GM23338 (cell line): ENCODE measurements at regions not wholly inside any gene's neighbourhood (a gene's known extent, or its start where the extent isn't known, plus 50 kb on each side); places are given as distances from the start of the nearest gene placed in this dataset.

Experiments
- ATAC-seq: fragments of 200-7000 bp; cut with Tn5 transposase; 3 replicates; pipeline ENCODE4 v1.9.1; 2020
- DNase-seq: peaks from one replicate; pipeline ENCODE4 v3.0.0-alpha.2; 2015; ENCODE audit warnings: low spot score
- H2AFZ ChIP-seq: fragments of 200-600 bp; sonication (generic); 2 replicates; pipeline ENCODE4 v1.8.0; 2016; ENCODE audit warnings: antibody characterized with exemption, mild to moderate bottlenecking, moderate library complexity
- H3F3A ChIP-seq: fragments of 200-600 bp; sonication (generic); replicated peaks from 2 replicates; pipeline ENCODE4 v1.8.0; 2017; ENCODE audit warnings: antibody characterized with exemption, mixed run types, low read depth
- H3K27ac ChIP-seq: fragments of 200-600 bp; sonication (generic); 2 replicates; pipeline ENCODE4 v1.6.1; 2016; ENCODE audit warnings: low read depth
- H3K27me3 ChIP-seq: fragments of 200-600 bp; sonication (generic); 2 replicates; pipeline ENCODE4 v1.8.0; 2016; ENCODE audit warnings: mild to moderate bottlenecking, mixed run types, moderate library complexity; ENCODE audit not compliant: insufficient read depth
- H3K36me3 ChIP-seq: fragments of 200-600 bp; sonication (generic); 2 replicates; pipeline ENCODE4 v1.8.0; 2016; ENCODE audit warnings: mild to moderate bottlenecking; ENCODE audit not compliant: insufficient read depth
- H3K4me1 ChIP-seq: fragments of 200-600 bp; sonication (generic); 2 replicates; pipeline ENCODE4 v1.8.0; 2016; ENCODE audit warnings: mild to moderate bottlenecking, moderate library complexity; ENCODE audit not compliant: insufficient read depth
- H3K4me2 ChIP-seq: fragments of 200-600 bp; sonication (generic); 2 replicates; pipeline ENCODE4 v1.7.1; 2017; ENCODE audit warnings: mixed run types
- H3K4me3 ChIP-seq: fragments of 200-600 bp; sonication (generic); 2 replicates; pipeline ENCODE4 v1.6.1; 2016; ENCODE audit warnings: mixed run types
- H3K79me2 ChIP-seq: fragments of 200-600 bp; sonication (generic); replicated peaks from 2 replicates; pipeline ENCODE4 v1.8.0; 2017; ENCODE audit warnings: mild to moderate bottlenecking; ENCODE audit not compliant: insufficient read depth
- H3K9me2 ChIP-seq: fragments of 200-600 bp; sonication (generic); 2 replicates; pipeline ENCODE4 v1.8.0; 2017; ENCODE audit not compliant: insufficient read depth
- H4K20me1 ChIP-seq: fragments of 200-600 bp; sonication (generic); replicated peaks from 2 replicates; pipeline ENCODE4 v1.8.0; 2017; ENCODE audit warnings: mild to moderate bottlenecking; ENCODE audit not compliant: insufficient read depth
- H3K27ac Mint-ChIP-seq: 2 replicates; pipeline ENCODE4 v1.8.0; 2020; ENCODE audit warnings: inconsistent platforms, mild to moderate bottlenecking, moderate library complexity, mixed read lengths
- H3K27me3 Mint-ChIP-seq: 3 replicates; pipeline ENCODE4 v1.8.0; 2022; ENCODE audit warnings: low read depth, mild to moderate bottlenecking, moderate library complexity, mixed read lengths, inconsistent platforms; ENCODE audit not compliant: insufficient read depth, poor library complexity
- H3K36me3 Mint-ChIP-seq: 3 replicates; pipeline ENCODE4 v1.8.0; 2021; ENCODE audit warnings: low read depth, mild to moderate bottlenecking, inconsistent platforms, moderate library complexity, mixed read lengths
- H3K4me1 Mint-ChIP-seq: 3 replicates; pipeline ENCODE4 v1.8.0; 2020; ENCODE audit warnings: mild to moderate bottlenecking, inconsistent platforms, mixed read lengths
- H3K4me3 Mint-ChIP-seq: 3 replicates; pipeline ENCODE4 v1.8.0; 2021; ENCODE audit warnings: moderate library complexity, mild to moderate bottlenecking, inconsistent platforms, mixed read lengths
- H3K9me3 Mint-ChIP-seq: 3 replicates; pipeline ENCODE4 v1.8.0; 2020; ENCODE audit warnings: moderate library complexity, mild to moderate bottlenecking, inconsistent platforms, mixed read lengths
- CREB1 ChIP-seq: fragments of 250-450 bp; sonication (Bioruptor Pico); IDR thresholded peaks from 2 replicates; pipeline ENCODE4 v1.5.0; 2020; ENCODE audit warnings: low read depth, mild to moderate bottlenecking, moderate library complexity
- EZH2phosphoT487 ChIP-seq: fragments of 200-600 bp; sonication (generic); IDR thresholded peaks from one replicate; pipeline ENCODE4 v1.8.1; 2018; ENCODE audit warnings: antibody characterized with exemption; ENCODE audit not compliant: unreplicated experiment
- JUNB ChIP-seq: IDR thresholded peaks from one replicate; pipeline ENCODE4 v1.6.1; 2016; ENCODE audit warnings: antibody characterized with exemption; ENCODE audit not compliant: unreplicated experiment
- NANOG ChIP-seq: IDR thresholded peaks from 2 replicates; pipeline ENCODE4 v1.6.1; 2016; ENCODE audit warnings: antibody characterized with exemption, borderline replicate concordance
- STAT1 ChIP-seq: IDR thresholded peaks from one replicate; pipeline ENCODE4 v1.6.1; 2016; ENCODE audit warnings: antibody characterized with exemption; ENCODE audit not compliant: unreplicated experiment
- ZNF114 ChIP-seq: fragments of 250-450 bp; sonication (Bioruptor Pico); IDR thresholded peaks from 2 replicates; pipeline ENCODE4 v1.5.0; 2020; ENCODE audit warnings: mild to moderate bottlenecking, moderate library complexity
- TF ChIP-seq, protein P1 (sequence below): IDR thresholded peaks from 2 replicates; pipeline ENCODE4 v1.6.1; 2016; ENCODE audit warnings: antibody characterized with exemption
- TF ChIP-seq, protein P2 (sequence below): fragments of 250-450 bp; sonication (Bioruptor Pico); IDR thresholded peaks from 2 replicates; pipeline ENCODE4 v1.5.0; 2020; ENCODE audit warnings: mild to moderate bottlenecking, moderate library complexity

DNA sequence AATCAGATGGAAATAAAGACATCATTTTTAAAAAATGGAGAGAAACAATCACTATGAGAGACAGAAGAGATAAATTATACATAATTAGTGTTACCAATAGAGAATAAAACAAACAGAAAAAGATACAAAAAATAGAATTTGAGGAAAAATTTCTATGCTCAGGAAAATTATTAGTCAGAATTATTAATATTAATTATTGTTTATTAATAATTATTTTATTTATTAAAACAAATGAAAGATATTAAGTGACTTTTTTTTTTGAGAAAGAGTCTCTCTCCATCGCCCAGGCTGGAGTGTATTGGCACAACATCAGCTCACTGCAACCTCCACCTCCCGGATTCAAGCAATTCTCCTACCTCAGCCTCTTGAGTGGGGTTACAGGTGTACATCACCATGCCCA, 299.8 kb upstream of the NR5A2 start:
- Mint-ChIP-seq H3K4me3 (no peak overlapping the region), H3K36me3 (no peaks in the 10 kb centered on the region), H3K27ac (no peak overlapping the region), H3K27me3 (no peaks in the 10 kb centered on the region), H3K4me1 (peaks cover 6% of the 10 kb centered on the region; the same call in 2 of the 3 replicates), H3K9me3 (peaks cover 4% of the 10 kb centered on the region; the same call in 2 of the 3 replicates)
- H2AFZ ChIP-seq: no peak overlapping the region
- TF ChIP-seq NANOG: no peak
- TF ChIP-seq, protein P1, sequence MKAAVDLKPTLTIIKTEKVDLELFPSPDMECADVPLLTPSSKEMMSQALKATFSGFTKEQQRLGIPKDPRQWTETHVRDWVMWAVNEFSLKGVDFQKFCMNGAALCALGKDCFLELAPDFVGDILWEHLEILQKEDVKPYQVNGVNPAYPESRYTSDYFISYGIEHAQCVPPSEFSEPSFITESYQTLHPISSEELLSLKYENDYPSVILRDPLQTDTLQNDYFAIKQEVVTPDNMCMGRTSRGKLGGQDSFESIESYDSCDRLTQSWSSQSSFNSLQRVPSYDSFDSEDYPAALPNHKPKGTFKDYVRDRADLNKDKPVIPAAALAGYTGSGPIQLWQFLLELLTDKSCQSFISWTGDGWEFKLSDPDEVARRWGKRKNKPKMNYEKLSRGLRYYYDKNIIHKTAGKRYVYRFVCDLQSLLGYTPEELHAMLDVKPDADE: no peak
- no peak for TF ChIP-seq ZNF114 (CRISPR knock-in tag)
- TF ChIP-seq JUNB: no peak
- TF ChIP-seq CREB1 (CRISPR knock-in tag): no peak
- TF ChIP-seq, protein P2, sequence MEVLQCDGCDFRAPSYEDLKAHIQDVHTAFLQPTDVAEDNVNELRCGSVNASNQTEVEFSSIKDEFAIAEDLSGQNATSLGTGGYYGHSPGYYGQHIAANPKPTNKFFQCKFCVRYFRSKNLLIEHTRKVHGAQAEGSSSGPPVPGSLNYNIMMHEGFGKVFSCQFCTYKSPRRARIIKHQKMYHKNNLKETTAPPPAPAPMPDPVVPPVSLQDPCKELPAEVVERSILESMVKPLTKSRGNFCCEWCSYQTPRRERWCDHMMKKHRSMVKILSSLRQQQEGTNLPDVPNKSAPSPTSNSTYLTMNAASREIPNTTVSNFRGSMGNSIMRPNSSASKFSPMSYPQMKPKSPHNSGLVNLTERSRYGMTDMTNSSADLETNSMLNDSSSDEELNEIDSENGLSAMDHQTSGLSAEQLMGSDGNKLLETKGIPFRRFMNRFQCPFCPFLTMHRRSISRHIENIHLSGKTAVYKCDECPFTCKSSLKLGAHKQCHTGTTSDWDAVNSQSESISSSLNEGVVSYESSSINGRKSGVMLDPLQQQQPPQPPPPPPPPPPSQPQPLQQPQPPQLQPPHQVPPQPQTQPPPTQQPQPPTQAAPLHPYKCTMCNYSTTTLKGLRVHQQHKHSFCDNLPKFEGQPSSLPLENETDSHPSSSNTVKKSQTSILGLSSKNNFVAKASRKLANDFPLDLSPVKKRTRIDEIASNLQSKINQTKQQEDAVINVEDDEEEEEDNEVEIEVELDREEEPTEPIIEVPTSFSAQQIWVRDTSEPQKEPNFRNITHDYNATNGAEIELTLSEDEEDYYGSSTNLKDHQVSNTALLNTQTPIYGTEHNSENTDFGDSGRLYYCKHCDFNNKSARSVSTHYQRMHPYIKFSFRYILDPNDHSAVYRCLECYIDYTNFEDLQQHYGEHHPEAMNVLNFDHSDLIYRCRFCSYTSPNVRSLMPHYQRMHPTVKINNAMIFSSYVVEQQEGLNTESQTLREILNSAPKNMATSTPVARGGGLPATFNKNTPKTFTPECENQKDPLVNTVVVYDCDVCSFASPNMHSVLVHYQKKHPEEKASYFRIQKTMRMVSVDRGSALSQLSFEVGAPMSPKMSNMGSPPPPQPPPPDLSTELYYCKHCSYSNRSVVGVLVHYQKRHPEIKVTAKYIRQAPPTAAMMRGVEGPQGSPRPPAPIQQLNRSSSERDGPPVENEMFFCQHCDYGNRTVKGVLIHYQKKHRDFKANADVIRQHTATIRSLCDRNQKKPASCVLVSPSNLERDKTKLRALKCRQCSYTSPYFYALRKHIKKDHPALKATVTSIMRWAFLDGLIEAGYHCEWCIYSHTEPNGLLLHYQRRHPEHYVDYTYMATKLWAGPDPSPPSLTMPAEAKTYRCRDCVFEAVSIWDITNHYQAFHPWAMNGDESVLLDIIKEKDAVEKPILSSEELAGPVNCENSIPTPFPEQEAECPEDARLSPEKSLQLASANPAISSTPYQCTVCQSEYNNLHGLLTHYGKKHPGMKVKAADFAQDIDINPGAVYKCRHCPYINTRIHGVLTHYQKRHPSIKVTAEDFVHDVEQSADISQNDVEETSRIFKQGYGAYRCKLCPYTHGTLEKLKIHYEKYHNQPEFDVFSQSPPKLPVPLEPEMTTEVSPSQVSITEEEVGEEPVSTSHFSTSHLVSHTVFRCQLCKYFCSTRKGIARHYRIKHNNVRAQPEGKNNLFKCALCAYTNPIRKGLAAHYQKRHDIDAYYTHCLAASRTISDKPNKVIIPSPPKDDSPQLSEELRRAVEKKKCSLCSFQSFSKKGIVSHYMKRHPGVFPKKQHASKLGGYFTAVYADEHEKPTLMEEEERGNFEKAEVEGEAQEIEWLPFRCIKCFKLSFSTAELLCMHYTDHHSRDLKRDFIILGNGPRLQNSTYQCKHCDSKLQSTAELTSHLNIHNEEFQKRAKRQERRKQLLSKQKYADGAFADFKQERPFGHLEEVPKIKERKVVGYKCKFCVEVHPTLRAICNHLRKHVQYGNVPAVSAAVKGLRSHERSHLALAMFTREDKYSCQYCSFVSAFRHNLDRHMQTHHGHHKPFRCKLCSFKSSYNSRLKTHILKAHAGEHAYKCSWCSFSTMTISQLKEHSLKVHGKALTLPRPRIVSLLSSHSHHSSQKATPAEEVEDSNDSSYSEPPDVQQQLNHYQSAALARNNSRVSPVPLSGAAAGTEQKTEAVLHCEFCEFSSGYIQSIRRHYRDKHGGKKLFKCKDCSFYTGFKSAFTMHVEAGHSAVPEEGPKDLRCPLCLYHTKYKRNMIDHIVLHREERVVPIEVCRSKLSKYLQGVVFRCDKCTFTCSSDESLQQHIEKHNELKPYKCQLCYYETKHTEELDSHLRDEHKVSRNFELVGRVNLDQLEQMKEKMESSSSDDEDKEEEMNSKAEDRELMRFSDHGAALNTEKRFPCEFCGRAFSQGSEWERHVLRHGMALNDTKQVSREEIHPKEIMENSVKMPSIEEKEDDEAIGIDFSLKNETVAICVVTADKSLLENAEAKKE (CRISPR knock-in tag): no peak
- no peak for TF ChIP-seq EZH2phosphoT487
- no peak for TF ChIP-seq STAT1
- no peaks in the 10 kb centered on the region for H3K27me3 ChIP-seq
- H3K4me1 ChIP-seq: no peaks in the 10 kb centered on the region
- no peak overlapping the region for H3K4me2 ChIP-seq
- DNase-seq (no peak), ATAC-seq (no peak)
- H3K4me3 ChIP-seq: no peak overlapping the region
- no peak overlapping the region for H3K27ac ChIP-seq
- H3K9me2 ChIP-seq: no peaks in the 10 kb centered on the region
- H4K20me1 ChIP-seq: no peaks in the 10 kb centered on the region
- H3K79me2 ChIP-seq: no peaks in the 10 kb centered on the region
- H3K36me3 ChIP-seq: no peaks in the 10 kb centered on the region
- no peaks in the 10 kb centered on the region for H3F3A ChIP-seq
